ENCODE measurements at regions not wholly inside any gene's neighbourhood (a gene's known extent, or its start where the extent isn't known, plus 50 kb on each side); places are given as distances from the start of the nearest gene placed in this dataset.
"Not testable (repeated sequence)": the region's sequence is repeated elsewhere in the genome, so short reads cannot be mapped to it uniquely, and the experiment has no call there.

- FAIRE-seq (no peak), ATAC-seq (no peak), DNase-seq (no peak)
- Histone ChIP-seq H3K36me3 (no peaks in the 10 kb centered on the region), H3K4me1 (no peaks in the 10 kb centered on the region), H3K27ac (no peak overlapping the region), H3K27me3 (no peaks in the 10 kb centered on the region), H3K4me3 (no peak overlapping the region), H3K9me3 (no peaks in the 10 kb centered on the region)
- intact Hi-C loops (cut with DNase I) = no loop called here
- TF ChIP-seq CTCF (IDR thresholded peaks at IDR 0.05) = no peak
- WGBS, 2 donors = 59 to 77% methylated on average over 1 of the region's 1 CpG
These were observed 89.9 kb upstream of the HAPLN1 start for GRCh38 chr5:83810511-83810910.

DNA sequence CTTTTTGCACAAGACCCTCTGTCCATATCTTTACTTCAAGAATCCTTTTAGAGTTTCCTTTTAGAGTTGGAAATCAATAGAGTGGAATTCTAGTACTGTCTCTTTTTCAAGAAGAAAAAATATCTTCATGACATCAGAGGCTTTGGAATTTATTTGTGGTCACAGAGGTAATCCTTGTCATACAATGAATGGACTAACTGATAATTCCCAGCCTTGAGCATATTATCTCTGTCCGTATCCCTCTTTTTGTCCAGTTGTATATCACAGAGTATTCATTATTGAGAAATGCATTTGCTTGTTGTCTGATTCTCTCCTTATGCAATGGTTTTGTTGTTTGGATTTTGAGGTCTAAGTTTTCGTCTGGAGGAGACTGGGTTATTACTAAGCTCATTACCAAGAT, 82.0 kb upstream of the HAPLN1 start:
- Histone ChIP-seq H3K4me1 (no peaks in the 10 kb centered on the region), H3K27ac (no peak overlapping the region), H3K27me3 (no peaks in the 10 kb centered on the region), H3K36me3 (no peaks in the 10 kb centered on the region), H3K9me3 (no peaks in the 10 kb centered on the region), H3K4me3 (no peak overlapping the region)
- intact Hi-C loops (cut with DNase I) = no loop called here
- no peak for ATAC-seq
- FAIRE-seq = no peak
- DNase-seq = no peak
- 50 to 59% methylated on average over 2 of the region's 2 CpGs for WGBS, 2 donors
- no peak for TF ChIP-seq CTCF (IDR thresholded peaks at IDR 0.05)

DNA sequence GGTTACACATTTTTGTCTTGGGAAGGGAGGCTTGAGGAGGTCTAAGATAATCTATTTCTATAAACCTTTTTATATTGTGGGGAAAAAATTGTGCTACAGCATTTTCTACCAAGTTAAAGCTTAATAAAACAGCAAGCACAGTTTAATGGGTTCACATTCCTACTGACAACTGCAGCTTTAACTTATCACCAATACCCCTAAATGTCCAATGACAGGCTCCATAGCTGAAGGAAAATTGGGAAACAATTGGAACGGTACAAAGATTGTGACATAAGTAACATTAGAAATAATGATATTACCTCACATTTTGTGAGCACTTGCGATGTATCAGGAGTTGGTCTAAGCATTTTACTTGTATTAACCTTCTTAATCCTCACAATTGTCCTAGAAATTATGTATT, 79.5 kb upstream of the HAPLN1 start:
- TF ChIP-seq CTCF (IDR thresholded peaks at IDR 0.05) = no peak
- Histone ChIP-seq H3K36me3 (no peaks in the 10 kb centered on the region), H3K4me3 (no peak overlapping the region), H3K4me1 (no peaks in the 10 kb centered on the region), H3K9me3 (no peaks in the 10 kb centered on the region), H3K27me3 (no peaks in the 10 kb centered on the region), H3K27ac (no peak overlapping the region)
- FAIRE-seq (no peak), DNase-seq (no peak), ATAC-seq (no peak)
- WGBS, 2 donors = 85 to 93% methylated on average over 2 of the region's 2 CpGs
- intact Hi-C loops (cut with DNase I) = no loop called here

GRCh38 chr5:83799020-83799419, 78.4 kb upstream of the HAPLN1 start:
- WGBS, 2 donors = 35 to 43% methylated on average over 10 to 11 of the region's 11 CpGs
- H3K4me1 ChIP-seq; H3K36me3 ChIP-seq; H3K9me3 ChIP-seq; FAIRE-seq; ATAC-seq; H3K27me3 ChIP-seq; DNase-seq; H3K4me3 ChIP-seq; H3K27ac ChIP-seq; intact Hi-C loops (cut with DNase I): not testable (repeated sequence)

- ATAC-seq (no peak), DNase-seq (no peak), FAIRE-seq (no peak)
- no peak overlapping the region for H3K27ac ChIP-seq
- WGBS, 2 donors = 11 to 14% methylated on average over 1 of the region's 1 CpG
- H3K4me3 ChIP-seq = no peak overlapping the region
- intact Hi-C loops (cut with DNase I) = no loop called here
- TF ChIP-seq CTCF (IDR thresholded peaks at IDR 0.05) = no peak
- no peaks in the 10 kb centered on the region for H3K9me3 ChIP-seq
- H3K27me3 ChIP-seq = no peaks in the 10 kb centered on the region
- no peaks in the 10 kb centered on the region for H3K4me1 ChIP-seq
- H3K36me3 ChIP-seq = no peaks in the 10 kb centered on the region
These were observed 68.7 kb upstream of the HAPLN1 start for GRCh38 chr5:83789371-83789770.

DNA sequence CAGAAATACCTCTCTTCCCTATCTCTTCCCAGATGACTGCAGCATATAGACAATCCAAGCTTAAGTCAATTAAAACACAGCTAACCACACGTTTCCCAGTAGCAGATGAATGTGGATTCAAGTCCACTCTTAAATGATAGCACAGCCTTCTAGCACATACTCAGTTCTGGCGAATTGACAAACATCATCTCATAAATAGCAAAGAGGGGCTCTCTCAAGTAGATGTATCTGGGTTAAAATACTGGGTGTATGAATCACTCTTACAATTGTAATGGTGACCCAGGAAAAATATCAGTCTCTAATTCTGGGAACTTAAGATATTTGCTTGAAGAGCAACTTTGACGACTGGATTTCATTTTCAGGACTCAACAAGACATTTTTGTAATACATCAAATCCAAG, 67.0 kb upstream of the HAPLN1 start:
- no peaks in the 10 kb centered on the region for H3K4me1 ChIP-seq
- no peak for FAIRE-seq
- H3K36me3 ChIP-seq = no peaks in the 10 kb centered on the region
- no peaks in the 10 kb centered on the region for H3K27me3 ChIP-seq
- no peak for ATAC-seq
- H3K27ac ChIP-seq = no peak overlapping the region
- WGBS, 2 donors = 51 to 64% methylated on average over 3 of the region's 3 CpGs
- intact Hi-C loops (cut with DNase I) = no loop called here
- H3K9me3 ChIP-seq = no peaks in the 10 kb centered on the region
- TF ChIP-seq CTCF (IDR thresholded peaks at IDR 0.05) = no peak
- no peak overlapping the region for H3K4me3 ChIP-seq
- DNase-seq = no peak

Measured in pancreas (tissue), 10 donors.